ENCODE measurements at regions not wholly inside any gene's neighbourhood (a gene's known extent, or its start where the extent isn't known, plus 50 kb on each side); places are given as distances from the start of the nearest gene placed in this dataset.

DNA sequence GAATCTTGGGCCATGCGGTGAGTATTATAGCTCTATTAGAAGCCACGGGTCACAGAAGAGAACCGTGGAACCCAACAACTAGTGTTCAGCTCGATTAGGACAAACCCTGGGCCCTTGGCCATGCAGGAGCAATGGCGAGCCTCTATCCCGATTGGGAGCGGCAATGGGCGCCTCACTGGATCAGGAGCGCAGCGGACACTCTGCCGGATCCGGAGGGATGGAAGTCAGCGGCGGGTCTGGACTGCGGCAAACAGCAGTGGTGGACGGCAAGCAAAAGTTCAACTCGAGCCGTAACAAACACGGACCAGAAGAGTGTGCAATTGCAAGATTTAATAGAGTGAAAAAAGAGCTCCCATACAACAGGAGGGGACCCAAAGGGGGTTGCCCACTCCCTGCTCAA, 1481.9 kb downstream of the PCDH9 start:
- TF ChIP-seq, protein P1, sequence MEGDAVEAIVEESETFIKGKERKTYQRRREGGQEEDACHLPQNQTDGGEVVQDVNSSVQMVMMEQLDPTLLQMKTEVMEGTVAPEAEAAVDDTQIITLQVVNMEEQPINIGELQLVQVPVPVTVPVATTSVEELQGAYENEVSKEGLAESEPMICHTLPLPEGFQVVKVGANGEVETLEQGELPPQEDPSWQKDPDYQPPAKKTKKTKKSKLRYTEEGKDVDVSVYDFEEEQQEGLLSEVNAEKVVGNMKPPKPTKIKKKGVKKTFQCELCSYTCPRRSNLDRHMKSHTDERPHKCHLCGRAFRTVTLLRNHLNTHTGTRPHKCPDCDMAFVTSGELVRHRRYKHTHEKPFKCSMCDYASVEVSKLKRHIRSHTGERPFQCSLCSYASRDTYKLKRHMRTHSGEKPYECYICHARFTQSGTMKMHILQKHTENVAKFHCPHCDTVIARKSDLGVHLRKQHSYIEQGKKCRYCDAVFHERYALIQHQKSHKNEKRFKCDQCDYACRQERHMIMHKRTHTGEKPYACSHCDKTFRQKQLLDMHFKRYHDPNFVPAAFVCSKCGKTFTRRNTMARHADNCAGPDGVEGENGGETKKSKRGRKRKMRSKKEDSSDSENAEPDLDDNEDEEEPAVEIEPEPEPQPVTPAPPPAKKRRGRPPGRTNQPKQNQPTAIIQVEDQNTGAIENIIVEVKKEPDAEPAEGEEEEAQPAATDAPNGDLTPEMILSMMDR (conservative IDR thresholded peaks at IDR 0.05; ENCODE audit: low read depth, low read length), result no peak
- TF ChIP-seq POLR2A (IDR thresholded peaks at IDR 0.05; ENCODE audit: low read depth, low read length) (no peak), BHLHE40 (IDR thresholded peaks at IDR 0.05; ENCODE audit: low read depth, low read length) (no peak)
